Rectal smooth muscle tissue (tissue), 1 donor: ENCODE measurements at regions not wholly inside any gene's neighbourhood (a gene's known extent, or its start where the extent isn't known, plus 50 kb on each side); places are given as distances from the start of the nearest gene placed in this dataset.

Source experiments
- H3K27ac ChIP-seq: one replicate; pipeline ENCODE4 v1.7.0; 2013; ENCODE audit warnings: low read depth, low read length, inconsistent platforms
- H3K27me3 ChIP-seq: one replicate; pipeline ENCODE4 v1.7.0; 2013; ENCODE audit warnings: low read length; ENCODE audit not compliant: control insufficient read depth, insufficient read depth
- H3K36me3 ChIP-seq: one replicate; pipeline ENCODE4 v1.7.0; 2013; ENCODE audit warnings: low read length; ENCODE audit not compliant: control insufficient read depth, insufficient read depth
- H3K4me1 ChIP-seq: one replicate; pipeline ENCODE4 v1.7.0; 2013; ENCODE audit warnings: low read length; ENCODE audit not compliant: control insufficient read depth, insufficient read depth
- H3K4me3 ChIP-seq: one replicate; pipeline ENCODE4 v1.7.0; 2013; ENCODE audit warnings: low read length
- H3K9ac ChIP-seq: one replicate; pipeline ENCODE4 v1.7.0; 2013; ENCODE audit warnings: low read length

GRCh38 chr4:138037696-138038095 is 204.5 kb downstream of the SLC7A11 start:
- no peaks in the 10 kb centered on the region for H3K36me3 ChIP-seq
- no peaks in the 10 kb centered on the region for H3K27me3 ChIP-seq
- H3K27ac ChIP-seq, result no peak overlapping the region
- no peaks in the 10 kb centered on the region for H3K4me1 ChIP-seq
- H3K4me3 ChIP-seq, result no peak overlapping the region
- H3K9ac ChIP-seq, result no peak overlapping the region

GRCh38 chr4:138035781-138036258 is 206.3 kb downstream of the SLC7A11 start:
- Histone ChIP-seq H3K4me3 (no peak overlapping the region), H3K27ac (no peak overlapping the region)

GRCh38 chr4:138034871-138035270 is 207.3 kb downstream of the SLC7A11 start:
- Histone ChIP-seq H3K27ac (no peak overlapping the region), H3K27me3 (no peaks in the 10 kb centered on the region), H3K9ac (no peak overlapping the region), H3K4me3 (no peak overlapping the region), H3K4me1 (no peaks in the 10 kb centered on the region), H3K36me3 (no peaks in the 10 kb centered on the region)

More at GRCh38 chr4:138035781-138036258, 206.3 kb downstream of the SLC7A11 start:
- no peaks in the 10 kb centered on the region for H3K36me3 ChIP-seq
- H3K9ac ChIP-seq, result no peak overlapping the region
- H3K27me3 ChIP-seq, result no peaks in the 10 kb centered on the region
- no peaks in the 10 kb centered on the region for H3K4me1 ChIP-seq

- Histone ChIP-seq H3K27ac (no peak overlapping the region), H3K4me1 (no peaks in the 10 kb centered on the region), H3K27me3 (no peaks in the 10 kb centered on the region), H3K36me3 (no peaks in the 10 kb centered on the region), H3K4me3 (no peak overlapping the region), H3K9ac (no peak overlapping the region)
Observed at GRCh38 chr4:138032222-138032621, 209.9 kb downstream of the SLC7A11 start.

- Histone ChIP-seq H3K27me3 (no peaks in the 10 kb centered on the region), H3K4me3 (no peak overlapping the region), H3K4me1 (no peaks in the 10 kb centered on the region), H3K27ac (no peak overlapping the region), H3K36me3 (no peaks in the 10 kb centered on the region), H3K9ac (no peak overlapping the region)
Observed at GRCh38 chr4:138030375-138030774, 211.8 kb downstream of the SLC7A11 start.

GRCh38 chr4:138028923-138029322 is 213.2 kb downstream of the SLC7A11 start:
- no peak overlapping the region for H3K9ac ChIP-seq

GRCh38 chr4:138021139-138021830 is 220.9 kb downstream of the SLC7A11 start:
- Histone ChIP-seq H3K27ac (no peak overlapping the region), H3K36me3 (no peaks in the 10 kb centered on the region), H3K27me3 (no peaks in the 10 kb centered on the region), H3K4me1 (no peaks in the 10 kb centered on the region), H3K4me3 (no peak overlapping the region), H3K9ac (no peak overlapping the region)

More at GRCh38 chr4:138028923-138029322, 213.2 kb downstream of the SLC7A11 start:
- H3K27me3 ChIP-seq, result no peaks in the 10 kb centered on the region
- H3K27ac ChIP-seq, result no peak overlapping the region
- no peaks in the 10 kb centered on the region for H3K36me3 ChIP-seq
- H3K4me1 ChIP-seq, result no peaks in the 10 kb centered on the region
- no peak overlapping the region for H3K4me3 ChIP-seq

- H3K36me3 ChIP-seq, result no peaks in the 10 kb centered on the region
- no peak overlapping the region for H3K9ac ChIP-seq
- no peaks in the 10 kb centered on the region for H3K4me1 ChIP-seq
- H3K4me3 ChIP-seq, result no peak overlapping the region
- no peak overlapping the region for H3K27ac ChIP-seq
- H3K27me3 ChIP-seq, result no peaks in the 10 kb centered on the region
Observed at GRCh38 chr4:138014590-138015288, 227.4 kb downstream of the SLC7A11 start.

GRCh38 chr4:138013625-138014024 is 228.5 kb downstream of the SLC7A11 start:
- no peak overlapping the region for H3K9ac ChIP-seq
- no peaks in the 10 kb centered on the region for H3K36me3 ChIP-seq
- no peak overlapping the region for H3K27ac ChIP-seq
- no peaks in the 10 kb centered on the region for H3K27me3 ChIP-seq
- H3K4me3 ChIP-seq, result no peak overlapping the region
- H3K4me1 ChIP-seq, result no peaks in the 10 kb centered on the region

GRCh38 chr4:138010639-138011038 is 231.5 kb downstream of the SLC7A11 start:
- Histone ChIP-seq H3K4me3 (no peak overlapping the region), H3K27me3 (no peaks in the 10 kb centered on the region), H3K4me1 (no peaks in the 10 kb centered on the region), H3K27ac (no peak overlapping the region), H3K36me3 (no peaks in the 10 kb centered on the region), H3K9ac (no peak overlapping the region)

GRCh38 chr4:138007572-138007971 is 234.6 kb downstream of the SLC7A11 start:
- Histone ChIP-seq H3K4me1 (no peaks in the 10 kb centered on the region), H3K4me3 (no peak overlapping the region), H3K36me3 (no peaks in the 10 kb centered on the region), H3K9ac (no peak overlapping the region), H3K27me3 (no peaks in the 10 kb centered on the region), H3K27ac (no peak overlapping the region)

- no peaks in the 10 kb centered on the region for H3K36me3 ChIP-seq
- H3K4me3 ChIP-seq, result no peak overlapping the region
- H3K27ac ChIP-seq, result no peak overlapping the region
- no peak overlapping the region for H3K9ac ChIP-seq
- no peaks in the 10 kb centered on the region for H3K27me3 ChIP-seq
- H3K4me1 ChIP-seq, result no peaks in the 10 kb centered on the region
Observed at GRCh38 chr4:138005486-138005885, 236.7 kb downstream of the SLC7A11 start.

- Histone ChIP-seq H3K4me1 (no peaks in the 10 kb centered on the region), H3K9ac (no peak overlapping the region), H3K36me3 (no peaks in the 10 kb centered on the region), H3K27me3 (no peaks in the 10 kb centered on the region), H3K27ac (no peak overlapping the region), H3K4me3 (no peak overlapping the region)
Observed at GRCh38 chr4:138003248-138003647, 238.9 kb downstream of the SLC7A11 start.
